NCI-H146 (cell line): ENCODE measurements at regions not wholly inside any gene's neighbourhood (a gene's known extent, or its start where the extent isn't known, plus 50 kb on each side); places are given as distances from the start of the nearest gene placed in this dataset.
"Not testable (repeated sequence)": the region's sequence is repeated elsewhere in the genome, so short reads cannot be mapped to it uniquely, and the experiment has no call there.

Experiments
- DNase-seq: peaks from one replicate; lab custom pipeline; 2025; lab: John Stamatoyannopoulos, UW

DNA sequence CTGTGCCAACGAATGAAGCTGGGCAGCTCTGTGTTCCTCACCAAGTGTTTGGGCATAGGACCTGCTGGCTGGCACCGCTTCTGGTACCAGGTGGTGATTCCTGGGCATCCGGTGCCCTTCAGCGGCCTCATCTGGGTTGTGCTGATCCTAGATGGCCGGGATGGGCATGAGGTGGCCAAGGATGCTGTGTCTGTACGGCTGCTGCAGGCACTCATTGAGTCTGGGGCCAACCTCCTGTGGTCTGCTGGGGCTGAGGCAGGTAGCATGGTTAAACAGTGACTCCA, 96.1 kb upstream of the PLEKHM1 start:
- not testable (repeated sequence) for DNase-seq

DNA sequence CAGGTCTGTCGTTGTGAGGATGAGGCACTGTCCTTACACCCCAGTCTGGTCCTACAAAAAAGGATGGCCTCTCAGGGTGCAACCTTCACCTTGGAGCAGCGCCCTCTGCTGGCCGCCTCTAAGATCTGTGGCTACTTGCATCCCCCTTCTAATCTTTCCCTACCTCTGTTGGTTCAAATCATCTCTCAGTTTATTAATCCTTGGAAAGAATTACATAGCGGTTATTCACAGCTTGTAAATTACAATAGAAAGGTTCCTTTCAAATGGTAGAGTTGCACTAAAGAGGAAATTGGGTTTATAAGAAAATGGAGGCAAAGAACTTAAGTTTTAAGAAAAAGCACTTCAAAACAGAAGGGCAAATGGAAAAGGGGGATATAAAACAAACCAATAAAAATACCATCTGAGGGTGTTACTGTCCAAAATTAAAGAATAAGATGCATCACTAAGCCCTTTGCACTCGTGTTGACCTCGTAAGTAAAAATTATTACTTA, 102.0 kb upstream of the PLEKHM1 start:
- DNase-seq: not testable (repeated sequence)

DNA sequence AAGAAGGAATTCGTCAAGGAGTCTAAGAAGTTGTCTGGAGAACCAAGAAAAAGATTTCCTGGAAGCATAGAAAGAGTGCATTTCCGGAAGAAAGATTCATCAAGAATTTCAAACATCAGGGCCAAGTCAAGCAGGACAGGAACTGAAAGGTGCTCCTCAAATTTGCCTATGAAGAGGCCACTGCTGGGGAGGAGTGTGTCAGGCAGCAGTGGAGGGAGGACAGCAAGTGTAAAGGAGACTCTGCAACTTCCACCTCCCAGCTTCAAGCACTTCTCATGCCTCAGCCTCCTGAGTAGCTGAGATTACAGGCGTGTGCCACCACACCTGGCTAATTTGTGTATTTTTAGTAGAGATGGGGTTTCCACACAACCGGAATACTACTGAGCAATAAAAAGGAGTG, 105.8 kb upstream of the PLEKHM1 start:
- DNase-seq: not testable (repeated sequence)

DNA sequence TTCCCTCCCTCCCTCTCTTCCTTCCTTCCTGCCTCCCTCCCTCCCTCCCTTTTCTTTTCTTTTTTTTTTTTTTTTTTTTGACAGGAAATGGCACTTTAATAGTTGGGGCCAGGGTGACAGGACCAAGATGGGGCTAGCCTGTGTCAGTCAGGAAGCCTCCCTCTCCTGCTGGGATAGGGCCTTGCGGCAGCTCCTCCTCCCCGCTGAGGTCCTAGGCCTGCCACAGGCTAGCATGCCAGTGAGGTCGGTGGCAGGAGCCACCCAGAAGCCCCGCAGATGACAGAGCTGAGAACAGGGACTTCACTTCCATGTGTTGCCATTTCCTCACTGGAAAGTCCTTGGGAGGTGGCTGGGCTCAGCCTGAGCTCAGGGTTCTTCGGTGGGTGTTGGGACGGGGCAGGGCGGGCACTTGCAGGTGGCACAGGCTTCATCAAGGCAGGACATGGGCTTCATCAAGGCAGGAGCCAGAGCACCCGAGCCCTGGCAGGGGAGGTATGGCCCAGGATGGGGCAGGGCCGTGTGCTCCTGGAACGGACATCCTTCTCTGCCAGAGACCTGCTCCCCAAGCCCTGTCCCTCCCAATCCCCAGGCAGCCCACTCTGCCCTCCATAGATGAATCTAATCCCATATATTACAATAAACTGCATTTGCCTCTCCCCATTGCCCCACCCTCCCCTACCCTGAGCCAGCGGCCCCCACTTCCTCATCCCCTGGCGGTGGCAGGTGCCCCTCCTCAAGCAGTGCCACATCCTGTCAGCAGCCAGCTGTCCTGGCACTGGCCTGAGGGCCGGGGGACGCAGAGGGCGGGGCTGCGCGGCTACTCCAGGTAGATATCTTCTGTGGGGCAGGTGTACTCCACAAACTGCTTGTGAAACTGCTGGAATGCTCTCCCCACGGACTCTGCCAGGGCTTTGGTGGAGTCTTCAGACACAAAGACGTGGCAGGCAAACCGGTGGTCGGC, 109.8 kb upstream of the PLEKHM1 start:
- DNase-seq: not testable (repeated sequence)

DNA sequence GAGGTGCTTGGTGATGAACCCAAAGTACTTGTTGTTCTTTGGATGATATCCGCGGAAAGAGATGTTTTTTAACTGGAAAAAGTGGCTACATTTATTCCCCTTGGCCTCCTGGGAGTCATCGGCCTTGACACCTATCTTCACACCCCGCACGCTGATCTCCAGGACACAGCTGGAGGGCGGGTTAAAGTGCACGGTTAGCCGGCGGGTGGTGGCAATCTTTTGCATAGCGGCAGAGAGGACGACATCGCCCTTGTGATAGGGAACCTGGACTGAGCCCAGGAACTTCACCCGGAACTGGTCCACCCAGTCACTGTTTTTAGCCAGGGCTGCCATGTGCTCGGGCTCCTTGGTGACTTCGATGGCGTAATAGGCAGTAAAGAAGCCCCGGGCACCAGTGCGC, 110.5 kb upstream of the PLEKHM1 start:
- not testable (repeated sequence) for DNase-seq

DNA sequence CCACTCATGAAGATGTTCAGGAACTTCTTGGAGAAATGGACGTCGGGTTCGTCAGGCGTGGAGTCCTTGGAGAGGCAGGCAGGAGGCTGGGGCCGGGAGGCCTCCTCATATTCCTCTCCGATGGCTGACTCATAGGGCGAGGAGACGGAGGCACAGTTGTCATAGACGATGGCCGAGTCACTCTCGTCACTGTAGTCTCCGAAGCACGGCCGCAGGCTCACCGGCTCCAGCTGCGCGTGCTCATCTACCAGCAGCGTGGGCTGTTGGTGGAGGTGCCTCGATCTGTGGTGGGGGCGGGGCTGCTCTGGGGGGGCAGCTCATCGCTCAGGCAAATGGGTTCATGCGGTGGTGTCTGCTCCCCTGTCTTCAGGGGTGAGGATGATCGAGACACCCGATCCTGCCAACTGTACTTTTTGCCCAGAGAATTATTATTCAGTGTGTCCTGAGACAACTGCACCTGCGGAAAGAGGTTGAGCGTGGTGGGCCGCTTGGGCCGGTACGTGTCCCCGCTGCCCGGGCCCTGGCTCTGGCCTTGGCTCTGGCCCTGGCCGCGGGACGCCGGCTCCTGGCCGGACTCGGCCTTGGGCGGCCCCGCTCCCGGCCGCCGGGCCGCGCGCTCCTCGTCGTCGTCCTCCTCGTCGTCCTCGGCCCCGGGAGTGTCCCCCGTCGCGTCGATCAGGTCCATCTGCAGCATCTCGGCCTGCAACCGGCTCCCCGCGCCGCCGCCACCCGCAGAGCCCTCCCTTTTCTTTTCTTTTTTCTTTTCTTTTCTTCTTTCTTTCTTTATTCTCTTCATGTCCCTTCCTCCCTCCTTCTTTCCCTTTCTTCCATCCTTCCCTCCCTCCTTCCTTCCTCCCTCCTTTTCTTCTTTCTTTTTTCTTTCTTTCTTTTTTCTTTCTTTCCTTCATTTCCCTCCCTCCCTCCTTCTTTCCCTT, 111.4 kb upstream of the PLEKHM1 start:
- not testable (repeated sequence) for DNase-seq

DNA sequence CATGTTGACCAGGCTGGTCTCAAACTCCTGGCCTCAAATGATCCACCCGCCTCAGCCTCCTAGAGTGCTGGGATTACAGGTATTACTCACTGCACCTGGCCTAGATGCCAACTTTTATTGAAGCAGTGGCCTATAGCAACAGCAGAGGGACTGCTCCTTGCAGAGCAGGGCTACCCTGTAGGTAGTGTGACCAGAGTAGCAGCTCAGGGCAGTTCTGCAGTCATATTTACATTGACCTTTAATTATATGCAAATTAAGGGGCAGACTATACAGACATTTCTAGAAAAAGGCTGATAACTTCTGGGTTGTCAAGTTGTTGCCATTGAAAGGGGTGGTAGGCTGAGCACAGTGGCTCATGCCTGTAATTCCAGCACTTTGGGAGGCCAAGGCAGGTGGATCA, 115.2 kb upstream of the PLEKHM1 start:
- DNase-seq: not testable (repeated sequence)

DNA sequence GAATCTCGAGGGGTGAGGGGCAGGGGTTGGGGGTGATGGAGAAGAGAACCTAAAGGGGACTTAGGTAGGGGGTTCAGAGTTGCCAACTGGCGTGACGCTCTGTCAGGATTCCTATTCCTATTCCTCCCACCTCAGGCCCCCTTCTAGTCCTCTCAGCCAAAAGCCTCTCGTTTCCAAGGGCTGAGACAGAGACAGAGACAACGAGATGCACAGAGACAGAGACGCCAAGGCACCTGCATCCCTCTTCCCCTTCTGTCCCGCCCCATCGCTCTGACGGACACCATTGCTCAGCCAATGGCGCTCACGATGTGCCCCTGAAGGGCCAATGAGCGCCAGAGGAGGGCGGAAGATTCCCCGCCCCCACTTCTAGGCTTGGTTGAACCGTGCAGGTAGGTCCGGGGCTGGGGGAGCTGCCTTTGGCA, 129.5 kb upstream of the PLEKHM1 start:
- DNase-seq: not testable (repeated sequence)

DNA sequence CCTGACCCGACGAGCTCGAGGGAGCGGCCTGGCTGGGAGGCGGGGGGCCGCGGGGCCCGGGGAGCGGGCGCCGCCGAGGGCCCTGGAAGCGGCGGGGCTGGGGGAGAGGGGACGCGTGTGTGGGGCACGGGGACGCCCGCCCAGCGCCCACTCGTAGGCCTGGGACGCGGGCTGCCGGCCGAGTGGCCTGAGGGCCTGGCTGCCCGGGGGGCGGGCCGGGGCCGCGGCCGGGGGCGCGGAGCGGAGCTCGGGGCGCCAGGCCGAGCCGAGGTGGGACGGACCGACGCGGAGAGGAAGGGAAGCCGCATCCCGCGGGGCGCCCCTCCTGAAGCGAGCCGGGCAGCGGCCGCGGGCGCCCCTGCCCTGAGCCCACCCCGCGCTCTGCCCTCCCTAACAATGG, 129.9 kb upstream of the PLEKHM1 start:
- not testable (repeated sequence) for DNase-seq

DNA sequence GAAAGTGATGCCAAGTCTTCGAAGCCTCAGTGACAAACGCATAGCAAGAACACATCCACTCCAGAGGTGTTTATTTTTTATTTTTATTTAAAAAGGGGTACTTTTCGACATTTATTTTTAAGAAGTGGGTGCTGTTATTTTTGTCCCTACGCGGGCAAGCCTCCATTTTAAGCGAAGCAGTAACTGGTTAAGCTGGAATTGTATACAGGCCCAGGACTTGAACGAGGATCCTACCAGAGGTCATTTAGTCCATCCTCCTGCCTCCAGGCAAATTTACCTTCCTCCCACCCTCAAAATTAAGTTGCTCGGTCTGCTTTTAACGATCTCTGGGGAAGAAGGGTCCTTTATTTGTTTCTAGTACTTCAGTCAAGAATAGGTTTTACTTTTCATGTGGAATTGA, 130.6 kb upstream of the PLEKHM1 start:
- DNase-seq: not testable (repeated sequence)

DNA sequence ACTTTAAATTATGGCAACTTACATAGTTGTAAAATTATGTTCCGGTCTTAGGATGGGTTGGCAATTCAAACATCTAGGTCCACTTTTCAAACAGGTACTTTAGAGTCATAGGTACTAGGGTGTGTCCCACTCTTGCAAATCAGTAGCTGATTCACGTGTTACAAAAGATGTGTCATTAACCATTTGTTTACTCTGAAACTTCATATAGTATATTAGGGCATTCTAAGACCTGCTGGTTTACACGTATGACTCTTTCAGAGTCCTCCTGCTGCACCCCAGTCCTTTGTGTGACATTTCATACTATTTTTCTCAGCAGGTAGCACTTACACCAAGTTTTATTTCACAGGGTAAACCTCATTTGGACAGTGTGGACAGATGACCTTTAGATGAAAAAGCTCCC, 131.8 kb upstream of the PLEKHM1 start:
- DNase-seq: not testable (repeated sequence)

DNA sequence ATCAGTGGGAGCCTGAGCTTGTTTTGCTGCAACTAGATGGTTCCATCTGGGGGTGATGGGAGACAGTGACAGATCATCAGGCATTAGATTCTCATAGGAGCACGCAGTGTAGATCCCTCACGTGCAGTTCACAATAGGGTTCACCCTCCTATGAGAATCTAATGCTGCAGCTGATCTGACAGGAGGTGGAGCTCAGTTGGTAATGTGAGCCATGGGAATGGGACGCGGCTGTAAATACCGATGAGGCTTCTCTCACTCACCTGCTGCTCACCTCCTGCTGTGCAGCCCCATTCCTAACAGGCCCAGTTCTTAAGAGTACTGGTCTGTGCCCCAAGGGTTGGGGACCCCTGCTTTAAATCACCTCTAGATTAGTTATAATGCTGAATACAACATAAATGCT, 137.5 kb upstream of the PLEKHM1 start:
- DNase-seq: no peak

DNA sequence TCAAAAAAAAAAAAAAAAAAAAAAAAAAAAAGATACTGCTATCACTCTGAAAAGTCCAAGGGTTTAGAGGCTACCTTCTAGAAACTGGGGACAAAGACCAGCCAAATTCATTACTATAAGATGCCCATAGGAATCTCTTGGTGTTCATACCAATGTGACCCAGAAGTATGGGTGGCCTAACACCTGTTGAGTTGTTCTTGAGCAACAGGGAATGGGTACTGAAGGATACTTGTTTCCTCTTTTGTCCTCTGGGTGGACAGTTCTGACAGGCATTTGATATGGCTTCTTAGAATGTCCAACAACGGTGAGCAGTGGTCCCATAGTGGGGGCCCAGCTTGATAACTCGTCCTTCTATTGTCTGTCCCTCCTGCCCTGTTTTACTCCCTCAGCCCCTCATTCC, 141.4 kb upstream of the PLEKHM1 start:
- DNase-seq: no peak

DNA sequence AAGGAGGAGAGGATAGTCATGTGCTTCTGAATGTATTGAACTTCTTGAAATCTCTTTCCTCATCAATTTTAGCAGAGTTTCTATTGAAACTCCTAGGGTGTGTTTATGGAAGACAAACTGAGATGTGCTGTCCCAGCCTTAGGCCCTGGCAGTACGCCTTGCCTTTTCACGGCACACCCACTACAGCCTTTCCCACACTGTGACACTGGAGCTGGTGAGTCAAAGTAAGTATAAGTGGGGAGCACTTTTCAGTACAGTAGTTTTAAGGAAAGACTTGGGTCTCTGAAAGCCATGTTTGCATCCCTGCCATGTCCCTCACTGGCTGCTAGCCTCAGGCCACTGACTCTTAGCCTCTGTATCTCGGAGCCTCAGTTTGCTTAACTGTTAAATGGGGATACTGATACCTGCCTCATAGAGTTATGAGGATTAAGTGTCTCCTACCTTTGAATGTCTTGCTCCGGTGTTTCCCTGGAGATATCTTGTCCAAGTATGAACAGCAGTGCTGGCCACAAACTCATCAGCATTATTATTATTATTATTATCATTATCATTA, 144.7 kb upstream of the CRHR1 start:
- DNase-seq: no peak

DNA sequence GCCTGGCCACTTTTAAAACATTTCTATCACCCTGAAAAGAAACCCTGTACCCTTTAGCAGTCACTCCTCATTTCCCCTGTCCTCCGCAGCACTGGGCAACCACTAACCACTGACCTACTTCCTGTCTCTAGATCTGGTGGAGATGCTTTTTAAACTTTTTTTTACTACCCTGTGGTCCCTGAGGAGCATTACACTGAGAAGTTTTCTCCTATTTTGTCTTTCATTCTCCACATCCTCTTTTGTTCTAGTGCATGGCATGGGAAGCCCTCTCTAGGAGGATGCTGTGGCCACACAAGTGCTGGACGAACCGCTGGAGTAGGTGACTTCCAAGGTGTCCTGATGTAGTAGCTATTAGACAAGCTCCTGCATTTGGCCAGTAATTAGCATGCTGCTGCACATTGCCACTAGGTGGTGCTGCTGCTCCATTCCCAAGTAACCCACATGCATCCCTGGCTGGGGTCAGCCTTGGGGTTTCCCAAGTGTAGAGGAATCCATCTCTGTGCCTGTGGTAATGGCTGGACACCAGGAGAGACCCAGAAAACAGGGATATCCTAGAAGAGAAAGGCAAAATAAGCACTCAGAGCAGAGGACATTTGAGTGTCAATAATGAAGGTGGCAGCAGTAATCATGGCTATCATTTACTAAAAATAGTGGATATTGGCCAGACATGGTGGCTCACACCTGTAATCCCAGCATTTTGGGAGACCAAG, 143.8 kb upstream of the CRHR1 start:
- no peak for DNase-seq

DNA sequence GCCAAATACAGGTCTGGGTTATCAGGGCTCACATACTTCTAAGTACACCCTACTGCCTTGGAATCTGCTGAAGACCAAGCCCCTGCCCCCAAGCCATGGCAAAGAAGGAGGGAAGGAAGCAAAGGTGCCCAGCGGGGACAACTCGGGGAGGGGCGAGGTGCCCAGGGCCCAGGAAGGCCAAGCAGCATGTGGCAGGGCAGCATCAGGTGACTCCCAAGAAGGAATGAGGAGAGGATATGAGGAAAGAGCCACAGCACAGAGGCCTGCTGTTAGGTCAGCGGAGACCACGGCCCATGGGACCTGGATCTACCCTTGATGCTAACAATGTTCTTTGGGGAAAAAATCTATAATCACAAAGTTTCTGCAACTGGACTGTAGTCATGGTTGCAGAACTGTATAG, 142.6 kb upstream of the CRHR1 start:
- no peak for DNase-seq

DNA sequence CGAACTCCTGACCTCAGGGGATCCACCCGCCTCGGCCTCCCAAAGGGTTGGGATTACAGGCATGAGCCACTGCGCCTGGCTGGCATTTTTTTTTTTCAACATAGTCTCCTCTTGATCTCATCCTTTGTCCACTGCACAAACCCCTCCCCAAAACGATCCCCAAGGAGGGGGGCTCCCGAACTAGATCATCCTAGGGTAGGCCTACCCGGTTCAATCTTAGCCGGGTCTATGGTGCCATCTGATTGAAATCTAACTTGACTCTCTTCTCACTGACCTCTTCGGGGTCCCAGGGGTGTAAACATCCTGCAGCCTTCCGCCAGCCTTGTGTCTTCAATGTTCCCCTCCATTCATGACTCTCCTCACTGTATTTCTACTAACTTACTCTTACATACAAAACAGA, 140.5 kb upstream of the CRHR1 start:
- DNase-seq: no peak

DNA sequence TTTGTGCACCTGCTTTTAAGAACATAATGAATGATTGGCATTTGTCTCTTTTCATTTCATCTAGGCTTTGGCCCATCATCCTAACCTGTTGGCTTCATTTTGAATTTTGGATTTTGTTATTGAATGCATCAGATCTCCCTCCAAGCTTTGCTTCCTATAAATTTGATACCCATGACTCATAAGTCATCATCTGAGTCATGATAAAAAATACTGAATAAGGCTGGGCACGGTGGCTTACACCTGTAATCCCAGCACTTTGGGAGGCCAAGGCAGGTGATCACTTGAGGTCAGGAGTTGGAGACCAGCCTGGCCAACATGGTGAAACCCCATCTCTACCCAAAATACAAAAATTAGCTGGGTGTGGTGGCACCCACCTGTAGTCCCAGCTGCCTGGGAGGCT, 139.5 kb upstream of the CRHR1 start:
- not testable (repeated sequence) for DNase-seq

DNA sequence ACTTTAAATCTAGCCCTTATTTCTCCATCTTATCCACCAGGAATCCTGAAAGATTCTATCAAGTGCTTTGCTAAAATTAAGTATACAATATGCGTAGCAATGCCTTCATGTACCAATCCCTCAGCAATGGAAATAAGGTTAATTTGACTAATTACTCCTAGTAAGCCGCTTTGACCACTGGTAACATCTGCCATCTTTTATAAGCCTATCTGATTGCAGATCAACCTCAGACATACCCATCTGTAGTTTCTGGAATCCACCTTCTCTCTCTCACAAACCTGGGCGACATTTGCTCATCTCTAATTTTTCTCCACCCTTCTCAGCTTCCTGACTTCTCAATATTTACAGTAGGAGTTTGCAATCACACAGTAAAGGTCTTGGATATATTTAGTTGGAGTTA, 138.8 kb upstream of the CRHR1 start:
- DNase-seq: no peak

DNA sequence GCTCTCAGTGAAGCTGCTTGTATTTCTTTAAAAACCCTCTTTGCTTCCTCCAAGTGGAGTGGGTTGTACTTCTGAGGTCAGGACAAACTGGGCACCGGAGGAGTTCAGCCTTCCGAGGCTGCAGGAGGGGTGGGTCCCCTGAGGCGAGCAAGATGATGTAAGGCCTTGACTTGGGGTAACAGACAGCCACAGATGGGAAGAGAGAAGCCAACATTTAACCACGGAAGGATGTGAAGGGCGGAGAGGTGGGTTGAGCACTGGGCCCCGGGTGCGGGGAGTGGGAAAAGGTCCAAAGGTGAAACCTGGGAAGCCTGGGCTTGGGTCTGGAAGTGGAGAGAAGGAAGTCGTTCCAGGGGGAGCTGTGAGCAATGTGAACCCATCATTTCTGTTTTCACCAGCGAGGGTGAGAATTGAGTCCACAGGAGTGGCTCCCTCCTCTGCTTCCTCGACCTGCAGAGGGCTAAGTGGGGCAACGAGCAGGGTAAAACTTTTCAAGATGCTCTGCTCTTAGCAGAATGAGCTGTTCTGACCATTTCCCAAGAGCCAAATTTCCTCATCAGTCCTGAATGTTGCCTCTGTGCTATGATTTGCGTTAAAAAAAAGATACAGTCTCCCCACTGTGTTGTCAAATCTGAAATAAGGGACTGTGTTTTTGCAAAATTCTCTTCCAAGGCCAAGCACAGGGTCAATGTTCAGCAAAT, 137.7 kb upstream of the CRHR1 start:
- DNase-seq: no peak

DNA sequence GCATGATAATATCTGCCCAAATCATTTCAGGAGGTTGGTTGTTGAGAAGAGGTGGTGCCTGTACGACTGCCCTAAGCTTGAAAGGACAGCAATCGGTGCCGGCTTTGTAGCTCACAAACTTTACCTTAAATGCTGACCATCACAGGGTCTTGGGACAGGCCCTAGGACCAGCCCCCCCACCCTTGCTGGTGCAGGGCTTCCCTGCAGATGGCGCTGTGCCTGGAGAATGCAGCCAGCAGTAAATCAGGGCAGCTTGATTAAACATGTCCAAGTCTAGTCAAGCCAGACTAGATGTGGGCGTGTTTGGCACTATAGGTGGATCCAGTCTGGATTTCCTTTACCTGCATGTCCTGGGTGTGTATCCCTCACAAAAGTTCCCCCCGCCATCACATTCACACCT, 135.5 kb upstream of the CRHR1 start:
- no peak for DNase-seq
